HepG2 (cell line): ENCODE measurements at regions not wholly inside any gene's neighbourhood (a gene's known extent, or its start where the extent isn't known, plus 50 kb on each side); places are given as distances from the start of the nearest gene placed in this dataset.

Experiments
- ATAC-seq: fragments of 200-7000 bp; cut with Tn5 transposase; 3 replicates; pipeline ENCODE4 v1.9.1; 2020; ENCODE audit warnings: mild to moderate bottlenecking, moderate library complexity
- BruUV-seq: library from RNA; stranded (reverse); fragments of 400-500 nt; replicated peaks from 2 replicates; lab custom pipeline; 2021; lab: Mats Ljungman, UMichigan
- CTCF ChIA-PET: fragments of 300-600 bp; formaldehyde crosslinking; extraction: SDS; loops from one replicate; lab custom pipeline; 2021; ENCODE audit warnings: low total read pairs, inconsistent platforms, low intra/inter-chr PET ratio; lab: Yijun Ruan, JAX
- POLR2A ChIA-PET: fragments of 350-600 bp; sonication (Branson Sonifier 250); formaldehyde crosslinking; loops from one replicate; lab custom pipeline; 2020; ENCODE audit warnings: antibody characterized with exemption, inconsistent platforms; lab: Yijun Ruan, JAX
- DNase-seq: peaks from one replicate; pipeline ENCODE4 v3.0.0-alpha.2; 2015; ENCODE audit warnings: low spot score
- FAIRE-seq: peaks from 3 replicates; lab custom pipeline; 2011; peaks lifted over from hg19 to GRCh38; lab: Jason Lieb, UNC
- H2AFZ ChIP-seq: one replicate; pipeline ENCODE4 v1.6.1; 2011; ENCODE audit warnings: low read length, inconsistent platforms
- H3K27ac ChIP-seq: fragments of 300-600 bp; 3 replicates; pipeline ENCODE4 v1.8.0; 2011; ENCODE audit warnings: mixed run types, mild to moderate bottlenecking, mixed read lengths, low read length, inconsistent platforms; ENCODE audit not compliant: insufficient read depth; ENCODE audit errors: extremely low read length
- H3K27me3 ChIP-seq, 2 experiments: fragments of 200-600 bp in 1 of 2; 2 replicates in 1 of 2; 3 replicates in 1 of 2; pipeline versions ENCODE4 v1.6.0 to v1.8.0; 2011; ENCODE audit warnings: low read length in 2 of 2, mild to moderate bottlenecking in 2 of 2, moderate library complexity in 2 of 2, inconsistent platforms in 1 of 2; ENCODE audit not compliant: insufficient read depth in 2 of 2, control insufficient read depth in 1 of 2
- H3K36me3 ChIP-seq, 2 experiments: fragments of 200-600 bp in 1 of 2; replicated peaks in 1 of 2; 2 replicates in 1 of 2; 3 replicates in 1 of 2; pipeline versions ENCODE4 v1.5.1 to v1.8.0; 2011; ENCODE audit warnings: low read length in 2 of 2, inconsistent platforms in 1 of 2; ENCODE audit not compliant: insufficient read depth in 2 of 2, control insufficient read depth in 1 of 2
- H3K4me1 ChIP-seq: 2 replicates; pipeline ENCODE4 v1.5.1; 2012; ENCODE audit warnings: low read length, inconsistent platforms; ENCODE audit not compliant: insufficient read depth
- H3K4me2 ChIP-seq: 2 replicates; pipeline ENCODE4 v1.6.0; 2011; ENCODE audit warnings: low read depth, low read length, inconsistent platforms
- H3K4me3 ChIP-seq, 3 experiments: fragments of 200-600 bp in 1 of 3; sonication (generic), shearing (Covaris generic) in 1 of 3; replicated peaks in 1 of 3; 2 replicates each; pipeline ENCODE4 v1.5.1; 2011 to 2016; ENCODE audit warnings: low read length in 3 of 3, inconsistent platforms in 2 of 3, low read depth in 2 of 3, mild to moderate bottlenecking in 2 of 3, control low read depth in 1 of 3, mixed read lengths in 1 of 3; ENCODE audit not compliant: insufficient read depth in 1 of 3
- H3K79me2 ChIP-seq: one replicate; pipeline ENCODE4 v1.6.1; 2011; ENCODE audit warnings: low read length, inconsistent platforms; ENCODE audit not compliant: insufficient read depth
- H3K9ac ChIP-seq: 2 replicates; pipeline ENCODE4 v1.6.0; 2011; ENCODE audit warnings: mild to moderate bottlenecking, low read depth, low read length, inconsistent platforms; ENCODE audit not compliant: insufficient read depth
- H3K9me3 ChIP-seq: 2 replicates; pipeline ENCODE4 v1.5.1; 2012; ENCODE audit warnings: mild to moderate bottlenecking, low read length
- H4K20me1 ChIP-seq: 2 replicates; pipeline ENCODE4 v1.6.0; 2011; ENCODE audit warnings: inconsistent platforms, mild to moderate bottlenecking, low read length, moderate library complexity; ENCODE audit not compliant: insufficient read depth
- ATF7 ChIP-seq, 2 experiments: fragments of 450-650 bp in 1 of 2; sonication (generic) in 1 of 2; formaldehyde crosslinking in 1 of 2; IDR thresholded peaks; 2 replicates each; pipeline versions ENCODE4 v1.4.0 to v1.6.1; 2016 to 2020; ENCODE audit warnings: antibody characterized with exemption in 1 of 2, mild to moderate bottlenecking in 1 of 2, missing genetic modification reagents in 1 of 2
- KLF13 ChIP-seq: sonication (generic); formaldehyde crosslinking; IDR thresholded peaks from 2 replicates; pipeline ENCODE4 v1.4.0; 2020; ENCODE audit warnings: mild to moderate bottlenecking, missing genetic modification reagents
- MIER3 ChIP-seq: IDR thresholded peaks from 2 replicates; pipeline ENCODE4 v1.6.1; 2016; ENCODE audit warnings: missing compliant biosample characterization, borderline replicate concordance
- MXD3 ChIP-seq: IDR thresholded peaks from 2 replicates; pipeline ENCODE4 v1.6.1; 2016; ENCODE audit warnings: mild to moderate bottlenecking, missing biosample characterization, missing genetic modification reagents
- MYNN ChIP-seq: sonication (generic); formaldehyde crosslinking; IDR thresholded peaks from 2 replicates; pipeline ENCODE4 v1.4.0; 2020; ENCODE audit warnings: mild to moderate bottlenecking, low read depth, missing genetic modification reagents
- NFIB ChIP-seq: sonication (generic); formaldehyde crosslinking; IDR thresholded peaks from 2 replicates; pipeline ENCODE4 v1.9.0; 2021; ENCODE audit warnings: missing genetic modification reagents, mild to moderate bottlenecking, borderline replicate concordance
- SIX1 ChIP-seq: sonication (generic); formaldehyde crosslinking; IDR thresholded peaks from 2 replicates; pipeline ENCODE4 v1.4.0; 2020; ENCODE audit warnings: missing genetic modification reagents, borderline replicate concordance
- TBL1XR1 ChIP-seq: fragments of 150-350 bp; IDR thresholded peaks from 2 replicates; pipeline ENCODE4 v1.6.1; 2014; ENCODE audit warnings: borderline replicate concordance, low read length; ENCODE audit not compliant: partially characterized antibody
- ZNF580 ChIP-seq: IDR thresholded peaks from 2 replicates; pipeline ENCODE4 v1.6.1; 2016; ENCODE audit warnings: low read depth, borderline replicate concordance
- ZNF740 ChIP-seq: sonication (generic); formaldehyde crosslinking; IDR thresholded peaks from 2 replicates; pipeline ENCODE4 v1.4.0; 2020; ENCODE audit warnings: missing genetic modification reagents
- ZNF782 ChIP-seq: sonication (generic); formaldehyde crosslinking; IDR thresholded peaks from 2 replicates; pipeline ENCODE4 v1.4.0; 2020; ENCODE audit warnings: missing genetic modification reagents, mild to moderate bottlenecking, borderline replicate concordance
- ZNF83 ChIP-seq: sonication (generic); formaldehyde crosslinking; IDR thresholded peaks from 2 replicates; pipeline ENCODE4 v1.4.0; 2020; ENCODE audit warnings: missing genetic modification reagents, mild to moderate bottlenecking, borderline replicate concordance
- ZNF841 ChIP-seq: sonication (generic); formaldehyde crosslinking; IDR thresholded peaks from 2 replicates; pipeline ENCODE4 v1.8.1; 2023; ENCODE audit warnings: missing genetic modification reagents, borderline replicate concordance
- ZSCAN20 ChIP-seq: sonication (generic); formaldehyde crosslinking; IDR thresholded peaks from 2 replicates; pipeline ENCODE4 v1.4.0; 2020; ENCODE audit warnings: missing genetic modification reagents, mild to moderate bottlenecking, borderline replicate concordance
- WGBS: methylation state at CpG from one replicate; pipeline ENCODE4 v1.1.6; 2017; ENCODE audit warnings: low lambda C conversion rate; 5-methylcytosine and 5-hydroxymethylcytosine counted together
- in situ Hi-C: cut with HindIII; loops from 2 replicates; pipeline ENCODE4 v1.10.0; 2017; ENCODE audit warnings: low pct_unique_long_range_greater_than_20kb; ENCODE audit not compliant: extremely low pct_ligation_motif_present
- intact Hi-C: fragments of 100-400 bp; cut with micrococcal nuclease; formaldehyde crosslinking; loops from one replicate; pipeline ENCODE4 v1.10.0; 2022; ENCODE audit not compliant: unreplicated experiment
- TF ChIP-seq, protein P1 (sequence below): sonication (generic); formaldehyde crosslinking; IDR thresholded peaks from 2 replicates; pipeline ENCODE4 v1.5.0; 2020; ENCODE audit warnings: mild to moderate bottlenecking, missing genetic modification reagents

DNA sequence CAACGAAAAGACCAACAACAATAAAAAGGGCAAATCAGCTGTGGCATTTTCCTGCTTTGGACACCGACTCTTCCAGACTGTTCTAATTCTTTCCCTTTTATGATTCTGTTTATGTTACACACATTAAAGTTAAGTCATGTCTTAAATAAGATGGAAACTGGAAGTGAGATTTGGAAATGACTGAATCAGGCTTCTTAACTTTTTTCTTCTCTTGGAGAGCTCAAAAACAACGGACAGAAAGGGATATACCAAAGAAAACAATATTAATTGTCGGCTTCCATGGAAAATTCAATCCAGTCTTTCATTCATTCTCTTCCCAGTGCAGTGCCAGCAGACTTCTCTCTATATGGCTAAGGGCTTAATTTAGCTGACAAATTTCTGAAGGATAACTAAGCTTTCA, 214.9 kb upstream of the DDHD1 start:
- no peak for DNase-seq
- TF ChIP-seq NFIB (CRISPR knock-in tag), result no peak
- TF ChIP-seq, all 625 proteins: peak for 0
- H3K27me3 ChIP-seq, result peaks cover 0 to 11% of the 10 kb centered on the region in 2 experiments; a peak in 2 of 5 replicates
- no peaks in the 10 kb centered on the region for H3K79me2 ChIP-seq
- H3K27ac ChIP-seq, result no peak overlapping the region
- intact Hi-C loops (no loop called here), in situ Hi-C loops (no loop called here)
- H3K36me3 ChIP-seq, result no peaks in the 10 kb centered on the region
- H4K20me1 ChIP-seq, result no peaks in the 10 kb centered on the region
- CTCF ChIA-PET, result no interaction called here
- POLR2A ChIA-PET, result no interaction called here
- H3K9ac ChIP-seq, result no peak overlapping the region
- no peak overlapping the region for H2AFZ ChIP-seq
- no peak overlapping the region for H3K4me3 ChIP-seq
- no peak overlapping the region for H3K4me2 ChIP-seq
- WGBS, result 1% methylated on average over 4 of the region's 4 CpGs
- no TSS peak for BruUV-seq
- H3K4me1 ChIP-seq, result no peaks in the 10 kb centered on the region
- no peak for FAIRE-seq
- no peak for ATAC-seq
- no peaks in the 10 kb centered on the region for H3K9me3 ChIP-seq

- H4K20me1 ChIP-seq, result no peaks in the 10 kb centered on the region
- H3K9ac ChIP-seq, result no peak overlapping the region
- in situ Hi-C loops (no loop called here), intact Hi-C loops (no loop called here)
- no peak overlapping the region for H3K4me3 ChIP-seq
- POLR2A ChIA-PET, result no interaction called here
- H3K79me2 ChIP-seq, result no peaks in the 10 kb centered on the region
- ATAC-seq, result no peak
- DNase-seq, result no peak
- no peak overlapping the region for H3K4me2 ChIP-seq
- no peaks in the 10 kb centered on the region for H3K4me1 ChIP-seq
- H3K27me3 ChIP-seq, result peaks cover 0 to 11% of the 10 kb centered on the region in 2 experiments; a peak in 2 of 5 replicates
- no TSS peak for BruUV-seq
- WGBS, result 15% methylated on average over 4 of the region's 4 CpGs
- no peak overlapping the region for H2AFZ ChIP-seq
- no peak for FAIRE-seq
- no peaks in the 10 kb centered on the region for H3K36me3 ChIP-seq
- CTCF ChIA-PET, result no interaction called here
- no peaks in the 10 kb centered on the region for H3K9me3 ChIP-seq
- no peak overlapping the region for H3K27ac ChIP-seq
- TF ChIP-seq ZNF580 (CRISPR knock-in tag) (no peak), ATF7 (IDR thresholded peaks at IDR 0.05) (no peak), ATF7 (CRISPR knock-in tag; IDR thresholded peaks at IDR 0.05) (no peak), ZNF740 (CRISPR knock-in tag) (no peak), ZNF782 (CRISPR knock-in tag) (no peak), ZSCAN20 (CRISPR knock-in tag) (no peak), KLF13 (CRISPR knock-in tag) (no peak), MXD3 (CRISPR knock-in tag) (no peak), MYNN (no peak), ZNF83 (CRISPR knock-in tag) (no peak), MIER3 (CRISPR knock-in tag) (no peak), SIX1 (CRISPR knock-in tag) (no peak), TBL1XR1 (no peak), ZNF841 (CRISPR knock-in tag) (no peak)
- TF ChIP-seq, protein P1, sequence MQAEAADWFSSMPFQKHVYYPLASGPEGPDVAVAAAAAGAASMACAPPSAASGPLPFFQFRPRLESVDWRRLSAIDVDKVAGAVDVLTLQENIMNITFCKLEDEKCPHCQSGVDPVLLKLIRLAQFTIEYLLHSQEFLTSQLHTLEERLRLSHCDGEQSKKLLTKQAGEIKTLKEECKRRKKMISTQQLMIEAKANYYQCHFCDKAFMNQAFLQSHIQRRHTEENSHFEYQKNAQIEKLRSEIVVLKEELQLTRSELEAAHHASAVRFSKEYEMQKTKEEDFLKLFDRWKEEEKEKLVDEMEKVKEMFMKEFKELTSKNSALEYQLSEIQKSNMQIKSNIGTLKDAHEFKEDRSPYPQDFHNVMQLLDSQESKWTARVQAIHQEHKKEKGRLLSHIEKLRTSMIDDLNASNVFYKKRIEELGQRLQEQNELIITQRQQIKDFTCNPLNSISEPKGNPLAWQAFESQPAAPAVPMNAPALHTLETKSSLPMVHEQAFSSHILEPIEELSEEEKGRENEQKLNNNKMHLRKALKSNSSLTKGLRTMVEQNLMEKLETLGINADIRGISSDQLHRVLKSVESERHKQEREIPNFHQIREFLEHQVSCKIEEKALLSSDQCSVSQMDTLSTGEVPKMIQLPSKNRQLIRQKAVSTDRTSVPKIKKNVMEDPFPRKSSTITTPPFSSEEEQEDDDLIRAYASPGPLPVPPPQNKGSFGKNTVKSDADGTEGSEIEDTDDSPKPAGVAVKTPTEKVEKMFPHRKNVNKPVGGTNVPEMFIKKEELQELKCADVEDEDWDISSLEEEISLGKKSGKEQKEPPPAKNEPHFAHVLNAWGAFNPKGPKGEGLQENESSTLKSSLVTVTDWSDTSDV (CRISPR knock-in tag), result no peak
Measured at GRCh38 chr14:53367644-53368026, 214.5 kb upstream of the DDHD1 start.
